ENCODE measurements at regions not wholly inside any gene's neighbourhood (a gene's known extent, or its start where the extent isn't known, plus 50 kb on each side); places are given as distances from the start of the nearest gene placed in this dataset.

DNA sequence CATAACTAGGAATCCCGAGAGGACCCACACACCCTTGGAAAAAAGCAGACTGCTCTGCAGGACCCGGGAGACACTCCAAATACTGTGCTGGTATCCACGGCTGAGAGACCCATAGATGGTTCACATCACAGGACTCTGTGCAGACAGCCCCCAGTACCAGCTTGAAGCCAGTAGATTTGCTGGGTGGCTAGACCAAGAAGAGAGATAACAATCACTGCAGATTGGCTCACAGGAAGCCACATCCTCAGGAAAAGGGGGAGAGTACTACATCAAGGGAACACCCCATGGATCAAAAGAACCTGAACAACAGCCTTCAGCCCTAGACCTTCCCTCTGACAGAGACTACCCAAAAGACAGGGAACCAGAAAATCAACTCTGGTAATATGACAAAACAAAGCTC lies 223.8 kb upstream of the LRATD1 start:
- no peak for DNase-seq (ENCODE audit: low read depth, low spot score)

GRCh38 chr2:14417551-14417950 lies 215.0 kb upstream of the LRATD1 start:
- no peak for DNase-seq (ENCODE audit: low read depth, low spot score)

- no peak for DNase-seq (ENCODE audit: low read depth, low spot score)
Measured at GRCh38 chr2:14418115-14418514, 214.4 kb upstream of the LRATD1 start.

DNA sequence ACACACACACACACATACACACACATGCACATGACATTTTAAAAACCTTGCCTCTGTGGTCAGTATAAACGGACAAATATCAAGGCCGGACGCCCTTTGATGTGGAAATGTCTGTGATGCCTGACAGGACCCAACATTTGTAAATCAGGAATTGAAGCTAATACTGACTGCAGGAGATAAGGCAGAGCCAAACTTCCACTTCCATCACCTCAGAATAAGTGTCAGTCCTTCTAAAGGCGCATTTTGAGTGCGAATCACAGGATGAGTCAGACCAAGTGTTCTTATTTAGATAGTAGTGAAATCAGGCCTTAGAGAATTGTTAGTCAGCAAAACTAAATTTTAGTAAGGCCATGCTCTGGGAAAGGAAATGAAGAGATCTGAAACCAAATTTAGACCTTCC lies 211.7 kb upstream of the LRATD1 start:
- DNase-seq (ENCODE audit: low read depth, low spot score): no peak

GRCh38 chr2:14422426-14422825 lies 210.1 kb upstream of the LRATD1 start:
- DNase-seq (ENCODE audit: low read depth, low spot score): no peak

- no peak for DNase-seq (ENCODE audit: low read depth, low spot score)
Measured at GRCh38 chr2:14423145-14423906, 209.2 kb upstream of the LRATD1 start.

GRCh38 chr2:14424478-14425390 lies 207.8 kb upstream of the LRATD1 start:
- DNase-seq (ENCODE audit: low read depth, low spot score): no peak

DNA sequence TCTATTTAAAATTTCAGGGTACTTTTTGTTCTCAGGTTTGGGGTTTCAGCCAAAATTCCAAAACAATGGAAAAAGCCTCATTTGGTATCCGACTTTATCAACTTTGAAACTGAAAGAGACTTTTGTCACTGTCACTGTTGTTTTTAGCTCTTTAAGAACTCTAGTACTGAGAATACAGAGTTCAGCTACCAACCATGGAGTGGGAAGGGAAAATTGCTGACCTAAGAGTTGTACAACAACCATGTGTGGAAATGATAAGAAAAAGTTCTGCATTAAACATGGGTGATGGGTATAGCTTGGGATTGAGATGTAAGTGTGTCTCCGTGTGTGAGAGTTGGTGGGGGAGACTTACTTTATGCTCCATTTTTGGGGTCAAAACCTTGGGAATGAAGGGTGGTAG lies 206.6 kb upstream of the LRATD1 start:
- no peak for DNase-seq (ENCODE audit: low read depth, low spot score)

- DNase-seq (ENCODE audit: low read depth, low spot score): no peak
Measured at GRCh38 chr2:14428056-14428455, 204.5 kb upstream of the LRATD1 start.

- DNase-seq (ENCODE audit: low read depth, low spot score): no peak
Measured at GRCh38 chr2:14433946-14434495, 198.5 kb upstream of the LRATD1 start.

DNA sequence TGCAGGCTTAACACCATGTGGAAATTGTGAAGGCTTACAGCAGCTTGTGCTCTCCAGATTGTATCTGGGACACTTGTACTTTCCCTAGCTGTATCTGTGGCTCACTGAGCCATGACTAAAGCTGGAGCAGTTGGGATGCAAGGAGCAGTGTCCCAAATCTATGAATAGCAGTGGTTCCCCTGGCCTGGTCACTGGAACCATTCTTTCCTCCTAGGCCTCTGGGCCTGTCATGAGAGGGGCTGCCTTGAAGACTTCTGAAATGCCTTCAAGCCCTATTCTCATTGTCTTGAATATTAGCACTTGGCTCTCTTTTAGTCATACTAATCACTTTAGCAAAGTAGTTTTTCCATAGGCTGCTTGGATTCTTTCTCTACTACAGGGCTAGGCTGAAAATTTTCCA lies 186.8 kb upstream of the LRATD1 start:
- DNase-seq (ENCODE audit: low read depth, low spot score): no peak

- no peak for DNase-seq (ENCODE audit: low read depth, low spot score)
Measured at GRCh38 chr2:14448340-14448739, 184.2 kb upstream of the LRATD1 start.

- DNase-seq (ENCODE audit: low read depth, low spot score): no peak
Measured at GRCh38 chr2:14451312-14451711, 181.2 kb upstream of the LRATD1 start.

GRCh38 chr2:14454202-14454601 lies 178.3 kb upstream of the LRATD1 start:
- DNase-seq (ENCODE audit: low read depth, low spot score): no peak

DNA sequence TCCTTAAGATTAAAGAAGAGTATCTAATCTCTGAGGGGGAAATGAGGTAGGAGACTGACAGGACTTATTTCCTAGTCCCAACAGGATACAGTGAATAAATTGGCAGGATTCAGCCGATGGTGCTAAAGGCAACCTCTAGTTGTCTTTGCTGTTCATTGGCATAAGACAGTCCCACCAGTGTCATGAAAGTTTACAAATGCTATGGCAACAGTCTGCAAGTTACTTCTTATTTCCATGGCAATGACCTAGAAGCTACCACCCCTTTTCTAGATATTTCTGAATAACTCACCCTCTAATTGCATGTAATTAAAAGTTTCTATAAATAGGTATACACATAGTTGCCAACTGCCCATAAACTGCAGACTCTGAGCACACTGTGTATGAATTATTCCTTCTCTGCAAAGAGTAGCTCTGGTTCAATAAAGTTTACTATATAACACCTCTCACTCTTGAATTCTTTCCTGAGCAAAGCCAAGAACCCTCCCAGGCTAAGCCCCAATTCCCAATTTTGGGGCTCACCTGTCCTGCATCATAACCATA lies 172.7 kb upstream of the LRATD1 start:
- DNase-seq (ENCODE audit: low read depth, low spot score): no peak

GRCh38 chr2:14475994-14476393 lies 156.5 kb upstream of the LRATD1 start:
- DNase-seq (ENCODE audit: low read depth, low spot score): no peak

- no peak for DNase-seq (ENCODE audit: low read depth, low spot score)
Measured at GRCh38 chr2:14479486-14479885, 153.0 kb upstream of the LRATD1 start.

DNA sequence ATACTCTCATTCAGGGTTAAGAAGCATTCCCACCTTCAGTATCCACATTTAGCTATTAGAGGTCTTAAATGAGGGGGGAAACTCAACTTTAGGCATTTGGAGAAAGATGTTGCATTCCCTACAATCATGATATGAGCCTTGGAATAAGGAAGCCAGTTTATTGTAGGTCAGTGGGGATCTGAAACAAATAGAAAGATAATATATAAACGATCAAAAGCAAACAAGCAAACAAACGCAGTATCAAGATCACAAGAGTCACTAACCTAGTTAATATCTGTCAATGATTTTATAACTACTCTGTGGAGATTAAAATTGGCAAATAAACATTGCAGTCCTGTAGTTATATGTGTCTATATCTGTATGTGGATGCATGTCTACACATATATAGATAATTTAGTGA lies 152.4 kb upstream of the LRATD1 start:
- no peak for DNase-seq (ENCODE audit: low read depth, low spot score)

DNA sequence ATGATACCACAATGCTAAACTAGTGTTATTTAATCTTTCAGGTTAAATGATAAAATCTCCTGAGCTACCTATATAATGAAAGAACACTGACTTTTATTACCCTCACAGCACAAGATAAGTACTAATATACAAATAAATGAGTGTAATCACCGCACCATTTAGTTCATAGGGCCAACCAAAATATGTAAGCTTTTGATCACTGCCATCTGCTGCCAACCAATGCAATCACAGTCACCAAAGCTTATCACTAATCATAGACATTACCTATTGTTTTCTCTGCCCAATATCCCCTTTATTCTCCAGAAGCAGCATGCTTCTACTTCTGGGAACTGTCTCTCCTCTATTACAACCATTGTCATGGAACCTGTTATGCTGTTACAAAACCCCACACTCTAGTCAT lies 151.6 kb upstream of the LRATD1 start:
- no peak for DNase-seq (ENCODE audit: low read depth, low spot score)

GRCh38 chr2:14492920-14493503 lies 139.5 kb upstream of the LRATD1 start:
- no peak for DNase-seq (ENCODE audit: low read depth, low spot score)

GRCh38 chr2:14494759-14495158 lies 137.8 kb upstream of the LRATD1 start:
- no peak for DNase-seq (ENCODE audit: low read depth, low spot score)

DNA sequence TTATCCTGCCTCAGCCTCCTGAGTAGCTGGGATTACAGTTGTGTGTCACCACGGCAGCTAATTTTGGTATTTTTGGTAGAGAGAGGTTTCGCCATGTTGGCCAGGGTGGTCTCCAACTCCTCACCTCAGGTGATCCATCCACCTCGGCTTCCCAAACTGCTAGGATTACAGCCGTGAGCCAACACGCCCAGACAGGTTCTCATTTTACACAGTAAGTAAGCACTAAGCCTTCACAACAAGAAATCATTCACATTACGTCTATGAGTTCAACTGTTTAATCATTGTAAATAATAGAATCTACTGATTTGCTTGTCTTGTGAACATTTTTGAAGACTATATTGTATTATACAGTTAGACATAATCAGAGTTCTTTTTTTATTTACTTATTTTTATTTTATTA lies 131.5 kb upstream of the LRATD1 start:
- DNase-seq (ENCODE audit: low read depth, low spot score): no peak

Measured in activated CD4-positive, CD25-positive, alpha-beta regulatory T cell treated with anti-CD3 and anti-CD28 coated beads, Interleukin-2, amount 50 U/mL, for 16 hours (primary cell).